Inflammatory macrophage (primary cell): ENCODE measurements at regions not wholly inside any gene's neighbourhood (a gene's known extent, or its start where the extent isn't known, plus 50 kb on each side); places are given as distances from the start of the nearest gene placed in this dataset.
"Not testable (repeated sequence)": the region's sequence is repeated elsewhere in the genome, so short reads cannot be mapped to it uniquely, and the experiment has no call there.

ENCODE experiments used
- DNase-seq, 2 donors: peaks; one replicate each; pipeline ENCODE4 v3.0.0-alpha.2; 2020 to 2022

DNA sequence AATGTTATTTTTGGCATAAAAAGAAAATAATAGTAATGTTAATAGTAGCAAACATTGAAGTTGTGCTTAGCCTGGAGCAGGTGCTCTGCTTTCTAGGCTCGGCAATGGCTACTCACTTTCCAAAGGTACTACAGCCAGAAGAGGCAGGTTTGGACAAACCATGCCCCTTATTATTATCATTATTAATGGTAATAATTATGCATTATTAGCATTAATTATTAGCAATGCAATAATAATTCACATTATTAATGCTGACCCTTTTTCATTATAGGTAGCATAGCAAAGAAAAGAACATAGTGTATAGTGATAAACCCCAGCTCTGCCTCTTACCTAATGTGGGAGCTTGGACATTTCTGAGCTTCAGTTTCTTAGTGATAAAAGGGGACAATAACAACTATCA lies 171.4 kb downstream of the EDEM1 start:
- no peak for DNase-seq

DNA sequence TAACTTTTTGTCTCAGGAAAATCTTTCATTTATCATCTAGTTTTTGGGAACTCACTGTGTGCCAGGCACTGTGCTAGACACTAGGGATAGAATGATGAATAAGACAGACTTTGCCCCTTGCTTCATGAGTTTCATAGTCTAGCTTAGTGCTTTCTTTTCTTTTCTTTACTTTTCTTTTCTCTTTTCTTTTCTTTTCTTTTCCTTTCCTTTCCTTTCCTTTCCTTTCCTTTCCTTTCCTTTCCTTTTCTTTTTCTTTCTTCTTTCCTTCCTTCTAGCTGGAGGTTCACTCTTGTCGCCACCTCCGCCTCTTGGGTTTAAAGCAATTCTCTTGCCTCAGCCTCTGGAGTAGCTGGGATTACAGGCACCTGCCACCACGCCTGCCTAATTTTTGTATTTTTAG lies 172.9 kb downstream of the EDEM1 start:
- no peak for DNase-seq

DNA sequence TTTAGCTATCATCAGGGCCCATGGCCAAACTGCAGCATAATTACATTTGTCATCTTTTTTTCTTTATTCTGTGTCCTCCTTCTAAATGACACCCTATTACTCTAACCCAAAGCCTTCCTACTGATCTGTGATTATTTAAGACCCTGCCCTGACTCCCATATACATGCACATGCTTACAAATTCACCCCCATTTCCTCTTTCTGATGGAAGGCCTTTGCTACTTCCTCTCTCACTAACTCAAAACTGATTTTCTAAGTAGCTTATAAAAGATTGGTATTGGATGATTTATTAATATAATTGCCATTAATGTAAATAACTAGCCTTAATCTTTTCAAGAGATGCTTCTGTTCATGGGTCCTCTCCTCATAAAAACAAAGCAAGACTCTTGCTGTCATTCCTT lies 179.2 kb downstream of the EDEM1 start:
- peak in 1 of 2 donors; percentile 16 for DNase-seq

DNA sequence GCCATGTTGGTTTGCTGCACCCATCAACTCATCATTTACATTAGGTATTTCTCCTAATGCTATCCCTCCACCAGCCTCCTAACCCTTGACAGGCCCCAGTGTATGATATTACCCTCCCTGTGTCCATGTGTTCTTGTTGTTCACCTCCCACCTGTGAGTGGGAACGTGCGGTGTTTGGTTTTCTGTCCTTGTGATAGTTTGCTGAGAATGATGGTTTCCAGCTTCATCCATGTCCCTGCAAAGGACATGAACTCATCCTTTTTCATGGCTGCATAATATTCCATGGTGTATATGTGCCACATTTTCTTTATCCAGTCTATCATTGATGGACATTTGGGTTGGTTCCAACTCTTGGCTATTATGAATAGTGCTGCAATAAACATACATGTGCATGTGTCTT lies 184.0 kb downstream of the EDEM1 start:
- not testable (repeated sequence) for DNase-seq

DNA sequence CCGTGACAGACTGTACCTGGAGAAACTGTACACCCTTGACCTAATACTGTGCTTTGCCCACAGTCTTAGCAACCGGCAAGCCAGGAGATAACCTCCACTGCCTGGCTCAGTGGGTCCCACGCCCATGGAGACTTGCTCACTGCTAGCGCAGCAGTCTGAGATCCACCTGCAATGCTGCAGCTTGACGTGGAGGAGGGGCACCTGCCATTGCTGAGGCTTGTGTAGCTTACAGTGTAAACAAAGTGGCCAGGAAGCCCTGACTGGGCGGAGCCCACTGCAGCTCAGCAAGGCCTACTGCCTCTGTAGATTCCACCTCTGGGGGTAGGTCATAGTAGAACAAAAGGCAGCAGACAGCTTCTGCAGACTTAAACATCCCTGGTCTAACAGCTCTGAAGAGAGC lies 189.3 kb downstream of the EDEM1 start:
- DNase-seq: no peak

DNA sequence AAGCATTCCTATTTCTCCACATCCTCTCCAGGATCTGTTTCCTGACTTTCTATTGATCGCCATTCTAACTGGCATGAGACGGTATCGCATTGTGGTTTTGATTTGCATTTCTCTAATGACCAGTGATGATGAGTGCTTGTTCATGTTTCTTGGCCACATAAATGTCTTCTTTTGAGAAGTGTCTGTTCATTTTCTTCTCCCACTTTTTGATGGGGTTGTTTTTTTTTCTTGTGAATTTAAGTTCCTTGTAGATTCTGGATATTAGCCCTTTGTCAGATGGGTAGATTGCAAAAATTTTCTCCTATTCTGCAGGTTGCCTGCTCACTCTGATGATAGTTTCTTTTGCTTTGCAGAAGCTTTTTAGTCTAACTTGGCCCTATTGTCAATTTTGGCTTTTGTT lies 191.8 kb downstream of the EDEM1 start:
- not testable (repeated sequence) for DNase-seq

DNA sequence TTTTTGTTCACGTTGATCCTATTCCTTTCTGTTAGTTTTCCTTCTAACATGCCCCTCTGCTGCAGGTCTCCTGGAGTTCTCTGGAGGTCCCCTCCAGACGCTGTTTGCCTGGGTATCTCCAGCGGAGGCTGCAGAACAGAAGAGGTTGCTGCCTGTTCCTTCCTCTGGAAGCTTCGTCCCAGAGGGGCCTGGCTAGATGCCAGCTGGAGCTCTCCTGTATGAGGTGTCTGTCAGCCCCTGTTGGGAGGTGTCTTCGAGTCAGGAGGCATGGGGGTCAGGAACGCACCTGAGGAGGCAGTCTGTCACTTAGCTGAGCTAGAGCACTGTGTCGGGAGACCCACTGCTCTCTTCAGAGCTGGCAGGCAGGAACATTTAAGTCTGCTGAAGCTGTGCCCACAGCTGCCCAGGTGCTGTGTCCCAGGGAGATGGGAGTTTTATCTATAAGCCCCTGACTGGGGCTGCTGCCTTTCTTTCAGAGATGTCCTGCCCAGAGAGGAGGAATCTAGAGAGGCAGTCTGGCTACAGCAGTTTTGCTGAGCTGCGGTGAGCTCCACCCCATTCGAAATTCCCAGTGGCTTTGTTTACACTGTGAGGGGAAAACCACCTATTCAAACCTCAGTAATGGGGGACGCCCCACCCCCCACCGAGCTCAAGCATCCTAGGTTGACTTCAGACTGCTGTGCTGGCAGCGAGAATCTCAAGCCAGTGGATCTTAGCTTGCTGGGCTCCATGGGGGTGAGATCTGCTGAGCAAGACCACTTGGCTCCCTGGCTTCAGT lies 196.2 kb downstream of the EDEM1 start:
- DNase-seq: not testable (repeated sequence)

DNA sequence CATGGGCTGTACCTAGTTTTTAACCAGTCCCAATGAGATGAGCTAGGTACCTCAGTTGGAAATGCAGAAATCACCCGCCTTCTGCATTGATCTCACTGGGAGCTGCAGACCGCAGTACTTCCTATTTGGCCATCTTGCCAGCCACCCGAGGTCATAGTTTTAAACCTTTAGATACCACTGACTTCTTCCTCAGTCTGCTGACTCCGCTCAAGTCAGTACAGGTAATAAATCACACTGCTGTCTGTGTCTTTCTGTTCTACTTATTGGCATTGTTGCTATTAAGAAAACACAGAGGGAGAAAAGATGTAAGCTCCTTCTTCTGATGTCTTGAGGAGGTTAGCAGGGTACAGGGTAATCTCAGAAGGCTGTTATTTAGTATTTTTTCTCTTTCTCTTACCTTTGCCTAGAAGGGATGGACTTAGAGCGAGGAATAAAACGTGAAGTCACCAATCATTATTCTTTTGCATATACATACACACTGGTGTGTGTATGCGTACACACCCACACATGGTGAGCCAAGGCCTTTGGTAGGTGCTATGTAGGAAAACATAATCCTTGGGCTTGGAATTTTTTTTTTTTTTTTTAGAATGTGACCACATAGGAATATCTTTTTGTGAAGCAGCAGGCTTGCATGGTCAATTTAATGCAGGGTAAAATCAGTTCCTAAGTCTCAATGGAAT lies 197.2 kb downstream of the EDEM1 start:
- no peak for DNase-seq

DNA sequence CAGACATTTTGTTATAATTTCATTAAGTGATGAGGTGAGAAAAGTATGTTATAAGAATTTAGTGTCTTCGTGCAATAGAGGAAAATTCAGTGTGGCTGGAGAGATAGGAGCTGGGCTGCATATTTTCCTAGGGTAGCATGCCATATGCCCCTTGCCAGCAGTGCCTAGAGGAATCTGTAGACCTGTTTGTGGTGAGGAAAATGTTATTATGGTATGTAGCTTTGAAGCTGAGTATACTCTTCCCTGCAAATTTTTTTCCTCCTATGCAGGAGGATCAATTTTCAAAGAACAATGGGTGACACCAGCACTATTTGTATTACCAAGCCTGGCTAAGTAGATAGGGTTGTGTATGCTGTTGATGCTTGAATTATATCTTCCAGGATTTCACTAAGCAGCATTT lies 200.6 kb downstream of the EDEM1 start:
- no peak for DNase-seq

DNA sequence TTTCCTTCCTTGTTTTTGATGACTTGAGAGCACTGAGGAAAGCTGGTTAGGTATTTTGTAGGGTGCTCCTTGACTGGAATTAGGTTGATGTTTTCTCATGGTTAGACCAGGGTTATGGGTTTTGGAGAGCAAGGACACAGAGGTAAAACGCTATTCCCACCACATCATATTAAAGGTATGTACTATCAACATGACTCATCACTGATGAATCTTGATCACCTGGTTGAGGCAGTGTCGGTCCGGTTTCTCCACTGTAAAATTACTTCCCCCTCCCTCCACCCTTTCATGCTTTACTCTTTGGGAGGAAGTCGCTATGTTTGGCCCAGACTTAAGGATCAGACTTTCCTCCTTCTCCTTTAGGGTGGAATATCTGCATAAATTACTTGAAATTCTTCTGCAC lies 201.6 kb downstream of the EDEM1 start:
- no peak for DNase-seq

DNA sequence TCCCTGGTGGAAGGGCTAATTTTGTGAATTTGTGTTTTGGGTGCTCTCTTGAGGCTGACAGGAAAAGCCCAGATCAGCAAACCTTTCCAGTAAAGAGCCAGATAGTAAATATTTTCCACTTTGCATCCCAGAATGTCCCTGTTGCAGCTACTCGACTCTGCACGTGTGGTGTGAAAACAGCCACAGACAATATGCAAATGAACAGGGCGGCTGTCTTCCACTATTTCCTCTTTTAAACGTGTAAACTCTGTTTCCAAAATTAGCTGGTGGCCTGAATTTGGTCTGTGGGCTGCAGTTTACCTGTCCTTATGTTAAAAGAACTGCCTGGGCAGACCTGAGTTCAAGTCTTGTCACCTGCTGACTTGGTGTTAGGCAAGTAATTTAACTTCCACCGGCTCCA lies 202.7 kb downstream of the EDEM1 start:
- DNase-seq: no peak

DNA sequence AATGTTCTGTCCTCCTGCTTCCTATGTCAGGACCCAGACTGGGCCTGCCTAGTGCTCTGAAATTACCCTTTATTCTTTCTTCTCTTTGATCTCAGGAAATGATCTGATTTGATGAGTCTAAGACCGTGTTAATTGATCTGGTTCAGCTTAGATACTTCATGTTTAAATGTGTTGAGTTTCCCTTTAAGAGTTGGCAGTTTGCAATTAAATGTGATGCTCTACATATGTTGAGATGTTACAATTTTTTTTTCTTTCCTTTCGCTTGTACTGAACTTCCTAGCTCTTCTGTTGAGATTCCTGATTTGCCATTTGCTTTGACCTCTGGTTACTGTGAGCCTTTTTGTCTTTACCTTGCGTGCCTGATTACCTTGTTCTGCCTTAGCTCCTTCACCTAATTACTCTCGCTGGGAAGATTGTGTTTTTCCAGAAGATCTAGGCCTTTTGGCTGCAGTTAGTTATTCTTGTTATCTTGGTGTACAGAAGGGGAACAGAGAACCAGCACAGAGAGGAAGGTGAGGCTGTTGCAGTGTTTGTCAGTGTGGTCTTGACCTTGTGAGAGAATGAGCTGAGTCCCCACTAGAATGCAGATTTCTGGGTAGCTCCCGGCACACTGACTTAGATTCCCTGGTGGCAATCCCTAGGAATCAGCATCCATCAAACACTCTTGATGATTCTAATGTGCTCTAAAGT lies 203.6 kb downstream of the EDEM1 start:
- no peak for DNase-seq

DNA sequence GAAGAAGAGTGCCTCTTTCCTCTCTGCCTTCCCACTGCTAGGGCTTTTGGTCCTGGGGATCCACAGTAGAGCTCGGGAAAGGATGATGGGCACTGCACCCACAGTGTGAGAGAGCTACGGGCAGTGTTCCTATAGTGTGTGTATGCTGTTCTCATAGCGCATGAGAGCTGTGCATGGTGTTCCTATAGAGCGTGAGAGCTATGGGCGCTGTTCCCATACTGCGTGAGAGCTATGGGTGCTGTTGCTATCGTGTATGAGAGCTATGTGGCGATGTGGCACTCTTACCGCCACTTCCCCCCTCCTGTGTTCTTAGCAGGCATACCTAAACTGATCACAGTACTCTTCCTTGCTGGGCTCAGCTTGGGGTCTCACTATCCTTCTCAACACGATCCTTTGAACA lies 213.5 kb downstream of the EDEM1 start:
- DNase-seq: no peak

DNA sequence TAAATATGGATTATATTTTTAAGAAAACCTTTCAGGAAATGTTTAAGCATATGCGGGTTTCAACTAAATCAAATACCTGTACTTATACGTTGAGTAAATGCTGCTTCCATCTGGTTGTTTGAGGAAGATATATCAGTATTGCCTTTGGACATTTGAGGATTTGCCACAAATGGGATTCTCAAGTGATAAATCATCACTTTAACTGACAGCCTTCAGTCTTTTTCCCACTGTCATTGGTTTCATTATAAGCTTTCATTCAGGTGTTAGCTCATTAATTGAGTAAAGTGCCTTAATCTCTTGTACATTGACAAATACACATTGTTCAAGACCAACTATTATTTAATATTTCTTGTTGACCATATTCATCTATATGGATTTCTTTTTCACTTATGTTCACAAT lies 217.2 kb downstream of the EDEM1 start:
- no peak for DNase-seq

DNA sequence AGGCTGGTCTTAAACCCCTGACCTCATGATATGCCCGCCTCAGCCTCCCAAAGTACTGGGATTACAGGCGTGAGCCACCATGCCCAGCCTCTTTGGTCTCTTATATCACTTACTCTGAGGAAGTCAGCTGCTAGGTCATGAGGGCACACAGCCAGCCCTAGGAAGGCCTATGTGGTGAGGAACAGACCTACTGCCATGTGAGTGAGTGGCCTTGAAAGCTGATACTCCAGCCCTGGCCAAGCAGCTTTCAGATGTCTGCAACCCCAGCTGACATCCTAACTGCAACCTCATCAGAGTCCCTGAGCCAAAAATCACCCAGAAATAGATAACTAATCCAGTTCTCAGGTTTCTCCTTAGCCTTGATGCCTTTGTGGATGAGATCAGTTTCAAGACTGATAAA lies 224.3 kb downstream of the EDEM1 start:
- no peak for DNase-seq

DNA sequence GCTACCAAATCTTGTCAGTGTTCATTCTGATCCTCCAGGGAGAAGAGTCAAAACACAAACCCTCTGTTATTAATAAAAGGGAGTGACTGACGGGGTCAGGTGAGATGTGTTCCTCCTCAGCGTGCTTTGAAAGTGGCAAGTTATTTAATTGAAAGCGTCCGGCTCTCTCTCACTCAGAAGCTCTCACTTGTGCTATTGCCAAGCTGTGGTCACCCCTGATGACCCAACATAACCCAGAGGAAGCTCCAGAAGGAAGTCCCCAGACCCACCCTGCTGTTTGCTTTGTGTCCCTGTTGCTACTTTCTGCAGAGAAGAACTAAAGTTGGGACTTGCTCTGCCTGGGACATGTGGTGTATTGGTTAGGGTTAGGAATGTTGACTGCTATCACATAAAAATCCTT lies 235.6 kb downstream of the EDEM1 start:
- peak; percentile 74 to 78 for DNase-seq

DNA sequence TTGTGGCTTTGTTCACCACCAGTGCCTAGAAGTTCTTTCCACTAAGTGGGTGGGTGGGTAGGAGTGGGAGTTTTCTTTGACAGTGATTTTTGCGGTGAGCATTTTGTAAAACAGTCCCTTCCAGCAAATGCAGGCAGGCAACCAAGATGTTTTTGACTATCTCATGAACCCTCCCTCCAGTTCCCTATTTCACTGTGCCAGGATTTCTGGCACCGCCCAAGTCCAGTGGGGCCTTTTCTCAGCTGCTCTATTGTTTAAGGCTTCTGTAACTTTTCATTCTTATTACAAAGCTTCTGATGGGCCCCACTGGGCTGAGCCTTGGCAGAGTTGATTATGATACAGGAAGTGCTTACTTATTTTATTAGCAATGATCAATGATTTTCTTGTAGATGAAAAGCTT lies 236.0 kb downstream of the EDEM1 start:
- DNase-seq: peak; percentile 72 to 79

DNA sequence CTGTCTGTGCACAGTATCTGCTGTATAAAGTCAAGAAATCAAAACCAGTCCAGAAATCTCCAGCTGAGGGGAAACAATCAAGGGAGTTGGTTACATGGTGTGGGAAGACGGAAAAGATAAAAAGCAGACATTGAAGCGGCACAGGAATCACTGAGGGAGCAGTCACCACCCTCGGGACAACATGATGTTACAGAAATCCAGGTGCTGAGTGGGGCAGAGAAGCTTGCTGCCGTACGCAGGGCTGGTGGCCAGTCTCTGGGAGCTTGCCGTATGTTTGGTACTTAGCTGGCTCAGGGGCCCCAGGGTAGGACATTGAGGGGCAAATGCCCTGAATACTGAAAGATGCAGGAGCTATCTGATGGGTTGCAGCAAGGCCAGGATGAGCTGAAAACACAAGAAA lies 237.9 kb downstream of the EDEM1 start:
- DNase-seq: no peak

DNA sequence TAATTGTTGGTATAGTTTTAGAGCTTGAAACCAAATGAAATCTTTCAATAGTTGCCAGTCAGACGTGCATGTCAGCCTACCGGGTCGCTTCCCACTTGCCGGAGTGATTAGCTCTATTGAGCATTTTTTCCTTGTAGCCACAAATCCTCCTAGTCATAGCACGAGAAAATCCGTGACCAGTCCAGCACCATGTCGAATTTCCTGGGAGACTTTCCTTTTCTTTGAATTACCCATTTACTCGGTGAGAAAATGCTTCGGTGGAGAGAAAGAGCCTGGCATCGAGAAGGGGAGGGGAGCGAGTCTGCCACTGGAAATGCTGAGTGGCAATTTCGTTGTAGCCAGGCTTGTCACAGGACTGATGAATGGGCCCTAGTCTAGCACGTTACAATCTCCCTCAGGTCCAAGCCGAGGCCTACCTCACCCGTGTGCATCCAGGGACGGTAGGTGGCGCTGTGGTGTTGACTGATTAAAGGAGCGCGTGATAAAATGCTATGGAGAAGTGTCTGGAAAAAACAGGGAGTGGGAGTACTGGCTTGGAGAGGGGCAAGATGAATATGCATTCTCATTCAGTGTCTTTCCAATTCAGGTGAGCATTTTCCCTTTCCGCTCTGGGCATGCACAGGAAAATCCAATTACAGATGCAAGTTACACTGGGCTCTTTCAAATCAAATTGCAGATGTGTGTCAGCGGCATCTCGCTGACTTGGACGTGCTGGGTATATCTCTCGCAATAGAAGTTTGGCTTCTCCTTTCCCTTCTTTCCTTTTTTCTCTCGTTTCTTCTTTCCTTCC lies 238.8 kb downstream of the EDEM1 start:
- peak; percentile 89 to 90 for DNase-seq

DNA sequence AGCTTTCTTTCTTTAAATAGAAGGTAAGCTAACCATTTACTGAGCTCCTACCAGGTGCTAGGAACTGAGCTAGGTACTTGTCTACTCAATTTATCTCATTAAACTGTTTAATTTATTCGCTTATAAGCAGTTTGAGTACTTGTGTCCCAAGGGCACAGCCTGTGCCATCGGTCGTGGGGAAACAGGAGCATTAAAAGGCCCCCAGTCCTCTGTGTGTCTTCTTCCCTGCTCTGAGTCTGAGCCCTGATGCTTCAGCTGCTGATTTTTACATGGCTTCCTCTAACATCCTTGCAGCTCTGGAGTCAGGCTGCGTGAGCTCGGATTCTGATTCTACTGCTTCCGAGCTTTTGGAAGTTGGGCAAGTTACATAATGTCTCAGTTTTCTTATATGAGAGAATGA lies 239.5 kb downstream of the EDEM1 start:
- DNase-seq: no peak

DNA sequence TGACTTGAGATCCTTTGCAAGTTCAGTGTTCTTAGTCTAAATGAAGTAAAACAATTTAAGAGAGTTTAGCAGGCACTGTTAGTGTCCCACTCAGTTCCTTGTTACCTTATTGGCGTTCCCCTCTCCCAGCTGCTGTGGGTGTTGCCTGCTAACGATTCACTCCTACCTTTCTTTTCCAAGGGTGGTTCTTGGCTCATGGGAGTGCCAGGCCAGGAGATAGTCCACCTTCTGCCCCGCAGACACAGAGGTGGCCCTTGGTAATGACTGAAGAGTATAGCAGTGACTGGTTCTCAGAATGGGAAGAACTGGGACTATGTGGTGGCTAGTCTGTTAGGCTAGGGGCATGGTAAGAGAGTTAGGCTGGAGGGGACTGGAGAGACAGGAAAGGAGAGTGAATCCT lies 240.4 kb downstream of the EDEM1 start:
- no peak for DNase-seq

DNA sequence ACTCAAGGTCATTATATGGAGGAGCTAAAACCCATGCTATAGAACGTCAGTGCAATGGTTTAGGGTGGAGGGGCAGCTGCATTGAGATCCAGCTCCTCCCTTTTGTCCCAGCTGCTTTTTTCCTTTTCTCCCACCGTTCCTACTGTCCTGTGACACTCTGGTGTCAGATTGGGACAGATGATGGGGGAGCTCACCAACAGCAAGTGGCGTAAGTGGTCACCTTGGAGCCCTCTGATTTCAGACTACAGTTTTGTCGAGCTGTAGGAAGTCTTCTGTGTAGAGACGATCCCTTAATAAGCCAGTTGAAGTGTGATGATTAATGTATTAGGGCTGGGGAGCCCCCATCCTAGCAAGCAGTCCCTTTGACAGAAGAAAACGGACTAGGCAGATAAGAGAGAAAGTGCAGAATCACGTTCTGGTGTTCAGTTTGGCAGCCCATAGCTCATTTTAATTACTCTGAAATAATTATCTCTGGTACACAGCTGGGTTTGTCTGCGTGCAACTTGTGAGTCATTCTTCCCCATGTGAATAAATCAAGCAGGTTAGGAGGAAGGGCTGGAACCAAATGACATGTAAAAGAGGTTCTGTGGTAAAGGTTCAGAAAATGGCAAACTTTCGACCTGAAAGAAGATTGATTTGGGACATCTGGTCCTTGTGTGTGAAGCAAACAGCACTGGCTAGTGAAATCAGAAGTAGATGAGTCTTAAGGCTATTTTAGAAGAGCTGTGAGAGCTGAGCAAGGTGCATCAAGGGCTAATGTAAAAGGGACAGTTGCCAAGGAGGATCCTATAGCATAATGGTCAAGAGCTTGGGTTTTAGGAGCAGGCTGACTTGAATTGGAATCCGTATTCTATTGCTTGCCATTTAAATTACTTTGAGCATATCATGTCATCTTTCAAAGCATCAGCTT lies 241.4 kb downstream of the EDEM1 start:
- DNase-seq: peak in 1 of 2 donors; percentile 26
